Astrocyte (in vitro differentiated cells and primary cell): ENCODE measurements at regions not wholly inside any gene's neighbourhood (a gene's known extent, or its start where the extent isn't known, plus 50 kb on each side); places are given as distances from the start of the nearest gene placed in this dataset.

ENCODE experiments used
- DNase-seq: peaks from one replicate; pipeline ENCODE4 v3.0.0-alpha.2; 2010; ENCODE audit warnings: low read depth
- FAIRE-seq: peaks from 2 replicates; lab custom pipeline; 2011; peaks lifted over from hg19 to GRCh38; lab: Jason Lieb, UNC
- H2AFZ ChIP-seq: 2 replicates; pipeline ENCODE4 v1.6.0; 2012; ENCODE audit warnings: low read depth, low read length, inconsistent platforms
- H3K27ac ChIP-seq: 2 replicates; pipeline ENCODE4 v1.5.1; 2011; ENCODE audit warnings: low read depth, low read length, inconsistent platforms
- H3K27me3 ChIP-seq: 2 replicates; pipeline ENCODE4 v1.6.0; 2011; ENCODE audit warnings: low read length, inconsistent platforms; ENCODE audit not compliant: insufficient read depth
- H3K36me3 ChIP-seq: 2 replicates; pipeline ENCODE4 v1.5.1; 2011; ENCODE audit warnings: low read length, inconsistent platforms; ENCODE audit not compliant: insufficient read depth
- H3K4me1 ChIP-seq: 2 replicates; pipeline ENCODE4 v1.5.1; 2011; ENCODE audit warnings: low read length, inconsistent platforms; ENCODE audit not compliant: insufficient read depth
- H3K4me2 ChIP-seq: 2 replicates; pipeline ENCODE4 v1.6.0; 2012; ENCODE audit warnings: low read length, inconsistent platforms
- H3K4me3 ChIP-seq: 2 replicates; pipeline ENCODE4 v1.5.1; 2011; ENCODE audit warnings: low read depth, mild to moderate bottlenecking, low read length, inconsistent platforms; ENCODE audit not compliant: insufficient read depth
- H3K79me2 ChIP-seq: 2 replicates; pipeline ENCODE4 v1.6.0; 2012; ENCODE audit warnings: mild to moderate bottlenecking, low read length, inconsistent platforms; ENCODE audit not compliant: insufficient read depth
- H3K9ac ChIP-seq: 2 replicates; pipeline ENCODE4 v1.6.0; 2012; ENCODE audit warnings: mild to moderate bottlenecking, low read length, inconsistent platforms
- H3K9me3 ChIP-seq: 2 replicates; pipeline ENCODE4 v1.5.1; 2012; ENCODE audit warnings: low read depth, mild to moderate bottlenecking, low read length, inconsistent platforms; ENCODE audit not compliant: insufficient read depth
- H4K20me1 ChIP-seq: 2 replicates; pipeline ENCODE4 v1.6.0; 2012; ENCODE audit warnings: low read length, inconsistent platforms; ENCODE audit not compliant: insufficient read depth
- H3K27ac Mint-ChIP-seq: one replicate; pipeline ENCODE4 v1.8.0; 2021; ENCODE audit warnings: mild to moderate bottlenecking, mixed read lengths; ENCODE audit not compliant: unreplicated experiment
- H3K27me3 Mint-ChIP-seq: one replicate; pipeline ENCODE4 v1.8.0; 2021; ENCODE audit warnings: low read depth, mixed read lengths; ENCODE audit not compliant: unreplicated experiment
- H3K36me3 Mint-ChIP-seq: one replicate; pipeline ENCODE4 v1.8.0; 2021; ENCODE audit warnings: low read depth, mixed read lengths; ENCODE audit not compliant: unreplicated experiment
- H3K4me1 Mint-ChIP-seq: one replicate; pipeline ENCODE4 v1.8.0; 2021; ENCODE audit warnings: low read depth, mixed read lengths; ENCODE audit not compliant: unreplicated experiment
- H3K4me3 Mint-ChIP-seq: one replicate; pipeline ENCODE4 v1.8.0; 2021; ENCODE audit warnings: mild to moderate bottlenecking, moderate library complexity, mixed read lengths; ENCODE audit not compliant: unreplicated experiment
- H3K9me3 Mint-ChIP-seq: one replicate; pipeline ENCODE4 v1.8.0; 2021; ENCODE audit warnings: mild to moderate bottlenecking, mixed read lengths; ENCODE audit not compliant: unreplicated experiment
- CTCF ChIP-seq: IDR thresholded peaks from 2 replicates; pipeline ENCODE4 v1.5.1; 2011; ENCODE audit warnings: low read depth, mild to moderate bottlenecking, inconsistent platforms, low read length, moderate library complexity; ENCODE audit not compliant: insufficient read depth
- EZH2 ChIP-seq: IDR thresholded peaks from 2 replicates; pipeline ENCODE4 v1.6.1; 2012; ENCODE audit warnings: mild to moderate bottlenecking, low read length, inconsistent platforms; ENCODE audit not compliant: insufficient read depth

- Histone ChIP-seq H3K36me3 (no peaks in the 10 kb centered on the region), H2AFZ (no peak overlapping the region), H3K4me2 (no peak overlapping the region), H3K27me3 (no peaks in the 10 kb centered on the region), H3K9ac (no peak overlapping the region), H3K4me3 (no peak overlapping the region), H4K20me1 (no peaks in the 10 kb centered on the region), H3K9me3 (no peaks in the 10 kb centered on the region), H3K79me2 (no peaks in the 10 kb centered on the region), H3K27ac (no peak overlapping the region), H3K4me1 (no peaks in the 10 kb centered on the region)
- Mint-ChIP-seq H3K27ac (no peak overlapping the region), H3K27me3 (peaks cover 26% of the 10 kb centered on the region), H3K36me3 (no peaks in the 10 kb centered on the region), H3K4me3 (no peak overlapping the region), H3K4me1 (no peaks in the 10 kb centered on the region), H3K9me3 (peaks cover 4% of the 10 kb centered on the region)
- FAIRE-seq (no peak), DNase-seq (no peak)
- TF ChIP-seq EZH2 (no peak), CTCF (no peak)
Observed at GRCh38 chr20:43798291-43799149, 71.7 kb upstream of the GTSF1L start.

GRCh38 chr20:43794326-43794725, 67.5 kb upstream of the GTSF1L start:
- no peak for TF ChIP-seq CTCF
- no peak for TF ChIP-seq EZH2
- Mint-ChIP-seq H3K9me3 (peaks cover 11% of the 10 kb centered on the region), H3K36me3 (no peaks in the 10 kb centered on the region), H3K4me1 (no peaks in the 10 kb centered on the region), H3K27me3 (peaks cover 27% of the 10 kb centered on the region), H3K4me3 (no peak overlapping the region), H3K27ac (no peak overlapping the region)
- Histone ChIP-seq H3K9me3 (peaks cover 2% of the 10 kb centered on the region), H3K9ac (no peak overlapping the region), H3K27ac (no peak overlapping the region), H3K27me3 (no peaks in the 10 kb centered on the region), H3K4me3 (no peak overlapping the region), H3K4me2 (no peak overlapping the region), H3K36me3 (no peaks in the 10 kb centered on the region), H3K79me2 (no peaks in the 10 kb centered on the region), H4K20me1 (no peaks in the 10 kb centered on the region), H3K4me1 (no peaks in the 10 kb centered on the region), H2AFZ (no peak overlapping the region)
- FAIRE-seq (no peak), DNase-seq (no peak)

- Mint-ChIP-seq H3K27me3 (peaks cover 15% of the 10 kb centered on the region), H3K4me1 (no peaks in the 10 kb centered on the region), H3K9me3 (peaks cover 7% of the 10 kb centered on the region), H3K36me3 (no peaks in the 10 kb centered on the region), H3K27ac (no peak overlapping the region), H3K4me3 (no peak overlapping the region)
- no peak for DNase-seq
- no peak overlapping the region for H3K4me2 ChIP-seq
- TF ChIP-seq CTCF (no peak), EZH2 (no peak)
- H4K20me1 ChIP-seq: no peaks in the 10 kb centered on the region
- no peak for FAIRE-seq
- no peaks in the 10 kb centered on the region for H3K36me3 ChIP-seq
- H3K4me1 ChIP-seq: no peaks in the 10 kb centered on the region
- H3K9ac ChIP-seq: no peak overlapping the region
- no peaks in the 10 kb centered on the region for H3K79me2 ChIP-seq
- no peak overlapping the region for H3K27ac ChIP-seq
- H3K9me3 ChIP-seq: peaks cover 2% of the 10 kb centered on the region
- no peaks in the 10 kb centered on the region for H3K27me3 ChIP-seq
- H2AFZ ChIP-seq: no peak overlapping the region
- no peak overlapping the region for H3K4me3 ChIP-seq
Observed at GRCh38 chr20:43789593-43789992, 62.8 kb upstream of the GTSF1L start.
